Gastroesophageal sphincter (tissue), 3 donors: ENCODE measurements at regions not wholly inside any gene's neighbourhood (a gene's known extent, or its start where the extent isn't known, plus 50 kb on each side); places are given as distances from the start of the nearest gene placed in this dataset.
"Not testable (repeated sequence)": the region's sequence is repeated elsewhere in the genome, so short reads cannot be mapped to it uniquely, and the experiment has no call there.

Experiments used
- EP300 ChIP-seq: sonication (generic); formaldehyde crosslinking; IDR thresholded peaks from one replicate; pipeline ENCODE4 v1.6.1; 2017; ENCODE audit warnings: antibody characterized with exemption, mild to moderate bottlenecking
- POLR2AphosphoS5 ChIP-seq: sonication (generic); formaldehyde crosslinking; IDR thresholded peaks from one replicate; pipeline ENCODE4 v1.6.1; 2017; ENCODE audit warnings: antibody characterized with exemption
- TF ChIP-seq, protein P1 (sequence below), 4 experiments: fragments of 200-600 bp in 2 of 4; fragments of 450-650 bp in 2 of 4; sonication (generic) in 1 of 4; IDR thresholded peaks; one replicate each; pipeline ENCODE4 v1.5.1; 2017 to 2019; ENCODE audit warnings: antibody characterized with exemption in 4 of 4, mild to moderate bottlenecking in 2 of 4, moderate library complexity in 2 of 4

DNA sequence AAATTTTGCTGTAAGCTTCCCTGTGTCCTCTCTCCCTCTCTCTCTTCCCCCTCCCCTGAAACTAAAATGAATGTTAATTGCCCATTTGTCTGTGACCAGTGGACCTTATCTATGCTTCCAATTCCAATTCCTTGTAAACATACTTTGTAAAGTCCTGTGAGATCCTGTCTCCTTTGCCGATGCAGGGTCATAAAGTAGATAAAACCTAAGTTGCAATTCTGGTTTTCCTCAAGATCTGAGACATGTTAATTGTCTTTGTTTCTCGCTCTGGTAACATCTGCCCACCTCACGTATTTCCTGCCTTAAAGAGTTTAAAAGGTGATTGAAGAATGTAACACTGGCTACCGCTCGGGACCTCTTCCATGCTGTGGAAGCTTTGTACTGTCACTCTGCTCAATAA, 2503.4 kb downstream of the ARAP2 start:
- TF ChIP-seq, protein P1, sequence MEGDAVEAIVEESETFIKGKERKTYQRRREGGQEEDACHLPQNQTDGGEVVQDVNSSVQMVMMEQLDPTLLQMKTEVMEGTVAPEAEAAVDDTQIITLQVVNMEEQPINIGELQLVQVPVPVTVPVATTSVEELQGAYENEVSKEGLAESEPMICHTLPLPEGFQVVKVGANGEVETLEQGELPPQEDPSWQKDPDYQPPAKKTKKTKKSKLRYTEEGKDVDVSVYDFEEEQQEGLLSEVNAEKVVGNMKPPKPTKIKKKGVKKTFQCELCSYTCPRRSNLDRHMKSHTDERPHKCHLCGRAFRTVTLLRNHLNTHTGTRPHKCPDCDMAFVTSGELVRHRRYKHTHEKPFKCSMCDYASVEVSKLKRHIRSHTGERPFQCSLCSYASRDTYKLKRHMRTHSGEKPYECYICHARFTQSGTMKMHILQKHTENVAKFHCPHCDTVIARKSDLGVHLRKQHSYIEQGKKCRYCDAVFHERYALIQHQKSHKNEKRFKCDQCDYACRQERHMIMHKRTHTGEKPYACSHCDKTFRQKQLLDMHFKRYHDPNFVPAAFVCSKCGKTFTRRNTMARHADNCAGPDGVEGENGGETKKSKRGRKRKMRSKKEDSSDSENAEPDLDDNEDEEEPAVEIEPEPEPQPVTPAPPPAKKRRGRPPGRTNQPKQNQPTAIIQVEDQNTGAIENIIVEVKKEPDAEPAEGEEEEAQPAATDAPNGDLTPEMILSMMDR (IDR thresholded peaks at IDR 0.05), result not testable (repeated sequence)
- TF ChIP-seq POLR2AphosphoS5, EP300: not testable (repeated sequence)
